HCT116 (cell line): ENCODE measurements at regions not wholly inside any gene's neighbourhood (a gene's known extent, or its start where the extent isn't known, plus 50 kb on each side); places are given as distances from the start of the nearest gene placed in this dataset.

Experiments
- ATAC-seq: fragments of 200-7000 bp; cut with Tn5 transposase; 2 replicates; pipeline ENCODE4 v1.9.1; 2020; ENCODE audit warnings: mild to moderate bottlenecking, moderate library complexity
- BruUV-seq: library from RNA; stranded (reverse); fragments of 400-500 nt; replicated peaks from 2 replicates; lab custom pipeline; 2021; lab: Mats Ljungman, UMichigan
- CTCF ChIA-PET: fragments of 300-600 bp; sonication (Branson Sonifier 250); formaldehyde crosslinking; loops from one replicate; lab custom pipeline; 2021; ENCODE audit warnings: antibody characterized with exemption; lab: Charles Lee
- POLR2A ChIA-PET: fragments of 300-600, 350-600 bp; sonication (Branson Sonifier 250); formaldehyde crosslinking; loops from one replicate; lab custom pipeline; 2021; ENCODE audit warnings: antibody characterized with exemption; lab: Charles Lee
- RAD21 ChIA-PET, 2 experiments: fragments of 300-600 bp; sonication (Branson Sonifier 250); formaldehyde crosslinking; loops; one replicate each; lab custom pipeline; 2023; ENCODE audit warnings: low total read pairs in 2 of 2; ENCODE audit not compliant: uncharacterized antibody in 2 of 2, unreplicated experiment in 2 of 2, low non-redundant PET in 1 of 2; lab: Charles Lee
- DNase-seq: peaks from one replicate; pipeline ENCODE4 v3.0.0-alpha.2; 2010; ENCODE audit warnings: low read depth, low spot score
- H2AFZ ChIP-seq: fragments of 200-600 bp; shearing (Covaris generic), sonication (generic); 2 replicates; pipeline ENCODE4 v1.6.1; 2017; ENCODE audit warnings: low read depth, mixed run types, mixed read lengths, antibody characterized with exemption, low read length; ENCODE audit not compliant: poor library complexity, severe bottlenecking
- H3K27ac ChIP-seq: 2 replicates; pipeline ENCODE4 v1.5.1; 2012; ENCODE audit warnings: low read depth, low read length
- H3K27me3 ChIP-seq: fragments of 200-600 bp; sonication (generic); 2 replicates; pipeline ENCODE4 v1.6.1; 2016; ENCODE audit warnings: mixed run types, low read length, mixed read lengths; ENCODE audit not compliant: insufficient read depth
- H3K36me3 ChIP-seq, 2 experiments: fragments of 200-500 bp in 1 of 2; fragments of 200-600 bp in 1 of 2; sonication (Bioruptor generic) in 1 of 2; sonication (generic) in 1 of 2; 2 replicates each; pipeline versions ENCODE4 v1.5.1 to v1.6.1; 2014 to 2016; ENCODE audit warnings: low read length in 2 of 2, inconsistent platforms in 1 of 2, mixed read lengths in 1 of 2, mixed run types in 1 of 2; ENCODE audit not compliant: insufficient read depth in 2 of 2, control insufficient read depth in 1 of 2
- H3K4me1 ChIP-seq, 2 experiments: fragments of 200-600 bp in 1 of 2; sonication (generic) in 1 of 2; 2 replicates each; pipeline versions ENCODE4 v1.5.1 to v1.6.1; 2012 to 2017; ENCODE audit warnings: low read length in 2 of 2, inconsistent platforms in 1 of 2, mild to moderate bottlenecking in 1 of 2, mixed read lengths in 1 of 2, mixed run types in 1 of 2, moderate library complexity in 1 of 2; ENCODE audit not compliant: insufficient read depth in 2 of 2, control insufficient read depth in 1 of 2
- H3K4me2 ChIP-seq: fragments of 200-600 bp; sonication (generic); 2 replicates; pipeline ENCODE4 v1.6.1; 2017; ENCODE audit warnings: mixed run types, low read length, mixed read lengths
- H3K4me3 ChIP-seq, 2 experiments: fragments of 200-600 bp in 1 of 2; sonication (generic) in 1 of 2; replicated peaks in 1 of 2; 2 replicates each; pipeline ENCODE4 v1.5.1; 2011 to 2016; ENCODE audit warnings: low read length in 2 of 2, control low read depth in 1 of 2, low read depth in 1 of 2, mild to moderate bottlenecking in 1 of 2, mixed read lengths in 1 of 2, mixed run types in 1 of 2
- H3K79me2 ChIP-seq: fragments of 200-600 bp; sonication (generic); 2 replicates; pipeline ENCODE4 v1.6.1; 2017; ENCODE audit warnings: mild to moderate bottlenecking, mixed run types, low read length, moderate library complexity, mixed read lengths; ENCODE audit not compliant: insufficient read depth
- H3K9ac ChIP-seq: fragments of 200-600 bp; sonication (generic); 2 replicates; pipeline ENCODE4 v1.6.1; 2016; ENCODE audit warnings: low read length, mixed read lengths
- H3K9me2 ChIP-seq: fragments of 200-600 bp; sonication (generic), shearing (Covaris generic); 2 replicates; pipeline ENCODE4 v1.6.1; 2017; ENCODE audit warnings: mixed run types, mild to moderate bottlenecking, moderate library complexity; ENCODE audit not compliant: insufficient read depth
- H3K9me3 ChIP-seq, 2 experiments: fragments of 200-500 bp in 1 of 2; fragments of 200-600 bp in 1 of 2; sonication (Bioruptor generic) in 1 of 2; sonication (generic) in 1 of 2; 2 replicates each; pipeline ENCODE4 v1.6.1; 2014 to 2017; ENCODE audit warnings: low read length in 2 of 2, mixed read lengths in 2 of 2, inconsistent platforms in 1 of 2, low read depth in 1 of 2, mild to moderate bottlenecking in 1 of 2, mixed run types in 1 of 2, moderate library complexity in 1 of 2; ENCODE audit not compliant: control insufficient read depth in 1 of 2, insufficient read depth in 1 of 2
- H4K20me1 ChIP-seq: fragments of 200-600 bp; sonication (generic), shearing (Covaris generic); 2 replicates; pipeline ENCODE4 v1.6.1; 2017; ENCODE audit warnings: mixed run types, mild to moderate bottlenecking, moderate library complexity; ENCODE audit not compliant: insufficient read depth
- CBX3 ChIP-seq: IDR thresholded peaks from 2 replicates; pipeline ENCODE4 v1.6.1; 2012; ENCODE audit warnings: low read depth
- CEBPB ChIP-seq: IDR thresholded peaks from 2 replicates; pipeline ENCODE4 v1.6.1; 2012; ENCODE audit warnings: low read depth
- EGR1 ChIP-seq: IDR thresholded peaks from 2 replicates; pipeline ENCODE4 v1.6.1; 2012; ENCODE audit warnings: low read depth
- FOSL1 ChIP-seq: IDR thresholded peaks from 2 replicates; pipeline ENCODE4 v1.6.1; 2012; ENCODE audit warnings: low read depth
- JUND ChIP-seq: IDR thresholded peaks from 2 replicates; pipeline ENCODE4 v1.6.1; 2012
- POLR2A ChIP-seq: IDR thresholded peaks from 2 replicates; pipeline ENCODE4 v1.7.0; 2011; ENCODE audit warnings: borderline replicate concordance; ENCODE audit not compliant: insufficient read depth, insufficient read length; ENCODE audit errors: extremely low read depth
- POLR2AphosphoS5 ChIP-seq: IDR thresholded peaks from 2 replicates; pipeline ENCODE4 v1.6.1; 2011; ENCODE audit warnings: mild to moderate bottlenecking, low read depth, low read length, moderate library complexity
- RAD21 ChIP-seq: IDR thresholded peaks from 2 replicates; pipeline ENCODE4 v1.6.1; 2012; ENCODE audit warnings: low read depth, mild to moderate bottlenecking
- SIN3A ChIP-seq: IDR thresholded peaks from 2 replicates; pipeline ENCODE4 v1.6.1; 2012; ENCODE audit warnings: low read depth
- TCF7L2 ChIP-seq: IDR thresholded peaks from 2 replicates; pipeline ENCODE4 v1.7.0; 2011; ENCODE audit warnings: borderline replicate concordance, inconsistent platforms; ENCODE audit not compliant: insufficient read depth, insufficient read length; ENCODE audit errors: extremely low read depth
- YY1 ChIP-seq: IDR thresholded peaks from 2 replicates; pipeline ENCODE4 v1.6.1; 2011; ENCODE audit warnings: low read length, low read depth, moderate library complexity, mild to moderate bottlenecking; ENCODE audit not compliant: insufficient replicate concordance; ENCODE audit errors: extremely low read depth
- ZFX ChIP-seq: fragments of 450-650 bp; IDR thresholded peaks from 2 replicates; pipeline ENCODE4 v1.6.1; 2017
- intact Hi-C: fragments of 100-400 bp; cut with micrococcal nuclease; formaldehyde crosslinking; loops from 2 replicates; pipeline ENCODE4 v1.10.0; 2022
- TF ChIP-seq, protein P1 (sequence below), 3 experiments: fragments of 200-600 bp in 1 of 3; sonication (generic) in 1 of 3; IDR thresholded peaks in 2 of 3; conservative IDR thresholded peaks in 1 of 3; 2 replicates each; pipeline ENCODE4 v1.5.1; 2012 to 2017; ENCODE audit warnings: low read depth in 2 of 3, low read length in 2 of 3, antibody characterized with exemption in 1 of 3, borderline replicate concordance in 1 of 3, control low read depth in 1 of 3, mild to moderate bottlenecking in 1 of 3, mixed read lengths in 1 of 3, mixed run types in 1 of 3, moderate library complexity in 1 of 3; ENCODE audit not compliant: insufficient read depth in 1 of 3
- TF ChIP-seq, protein P2 (sequence below): IDR thresholded peaks from 2 replicates; pipeline ENCODE4 v1.6.1; 2011; ENCODE audit warnings: mild to moderate bottlenecking, low read length, moderate library complexity; ENCODE audit not compliant: insufficient replicate concordance; ENCODE audit errors: extremely low read depth
- TF ChIP-seq, protein P3 (sequence below): IDR thresholded peaks from 2 replicates; pipeline ENCODE4 v1.6.1; 2012
- TF ChIP-seq, protein P4 (sequence below): IDR thresholded peaks from 2 replicates; pipeline ENCODE4 v1.6.1; 2012

DNA sequence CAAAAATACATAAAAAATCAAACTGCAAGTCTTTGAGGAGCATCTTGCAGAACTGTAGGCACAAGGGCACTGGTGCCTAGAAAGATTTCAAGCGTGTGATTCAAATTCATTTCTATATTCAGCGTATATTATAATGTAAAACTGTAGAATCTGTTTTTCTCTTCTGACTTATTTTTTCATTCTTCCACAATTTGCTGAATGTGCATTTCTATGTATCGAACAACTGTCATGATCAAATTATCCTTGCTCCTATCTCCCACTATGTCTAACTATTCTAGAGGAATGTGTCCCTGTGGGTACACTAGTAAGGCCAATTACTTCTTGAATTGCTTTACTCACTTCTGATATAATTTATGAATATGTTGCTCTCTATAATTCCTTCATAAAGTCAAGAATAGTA lies 283.0 kb upstream of the MAGI2 start:
- Histone ChIP-seq H3K9me2 (no peaks in the 10 kb centered on the region), H3K79me2 (no peaks in the 10 kb centered on the region), H2AFZ (no peak overlapping the region), H4K20me1 (no peaks in the 10 kb centered on the region), H3K9ac (no peak overlapping the region), H3K4me3 (no peak overlapping the region), H3K36me3 (no peaks in the 10 kb centered on the region), H3K9me3 (peaks cover 0 to 6% of the 10 kb centered on the region in 2 experiments; a peak in 1 of 4 replicates), H3K27ac (no peak overlapping the region), H3K4me1 (no peaks in the 10 kb centered on the region), H3K4me2 (no peak overlapping the region), H3K27me3 (no peaks in the 10 kb centered on the region)
- BruUV-seq = no TSS peak
- TF ChIP-seq ZFX (no peak), RAD21 (no peak), YY1 (no peak), POLR2AphosphoS5 (no peak), FOSL1 (no peak), SIN3A (no peak), JUND (no peak), CEBPB (no peak), CBX3 (no peak), EGR1 (no peak), TCF7L2 (no peak), POLR2A (no peak)
- TF ChIP-seq, protein P1, sequence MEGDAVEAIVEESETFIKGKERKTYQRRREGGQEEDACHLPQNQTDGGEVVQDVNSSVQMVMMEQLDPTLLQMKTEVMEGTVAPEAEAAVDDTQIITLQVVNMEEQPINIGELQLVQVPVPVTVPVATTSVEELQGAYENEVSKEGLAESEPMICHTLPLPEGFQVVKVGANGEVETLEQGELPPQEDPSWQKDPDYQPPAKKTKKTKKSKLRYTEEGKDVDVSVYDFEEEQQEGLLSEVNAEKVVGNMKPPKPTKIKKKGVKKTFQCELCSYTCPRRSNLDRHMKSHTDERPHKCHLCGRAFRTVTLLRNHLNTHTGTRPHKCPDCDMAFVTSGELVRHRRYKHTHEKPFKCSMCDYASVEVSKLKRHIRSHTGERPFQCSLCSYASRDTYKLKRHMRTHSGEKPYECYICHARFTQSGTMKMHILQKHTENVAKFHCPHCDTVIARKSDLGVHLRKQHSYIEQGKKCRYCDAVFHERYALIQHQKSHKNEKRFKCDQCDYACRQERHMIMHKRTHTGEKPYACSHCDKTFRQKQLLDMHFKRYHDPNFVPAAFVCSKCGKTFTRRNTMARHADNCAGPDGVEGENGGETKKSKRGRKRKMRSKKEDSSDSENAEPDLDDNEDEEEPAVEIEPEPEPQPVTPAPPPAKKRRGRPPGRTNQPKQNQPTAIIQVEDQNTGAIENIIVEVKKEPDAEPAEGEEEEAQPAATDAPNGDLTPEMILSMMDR (IDR thresholded peaks at IDR 0.05 in 2 of 3, conservative IDR thresholded peaks at IDR 0.05 in 1 of 3; ENCODE audit: borderline replicate concordance in 1 of 3, insufficient read depth in 1 of 3, low read depth in 2 of 3, low read length in 2 of 3) = no peak
- TF ChIP-seq, protein P2, sequence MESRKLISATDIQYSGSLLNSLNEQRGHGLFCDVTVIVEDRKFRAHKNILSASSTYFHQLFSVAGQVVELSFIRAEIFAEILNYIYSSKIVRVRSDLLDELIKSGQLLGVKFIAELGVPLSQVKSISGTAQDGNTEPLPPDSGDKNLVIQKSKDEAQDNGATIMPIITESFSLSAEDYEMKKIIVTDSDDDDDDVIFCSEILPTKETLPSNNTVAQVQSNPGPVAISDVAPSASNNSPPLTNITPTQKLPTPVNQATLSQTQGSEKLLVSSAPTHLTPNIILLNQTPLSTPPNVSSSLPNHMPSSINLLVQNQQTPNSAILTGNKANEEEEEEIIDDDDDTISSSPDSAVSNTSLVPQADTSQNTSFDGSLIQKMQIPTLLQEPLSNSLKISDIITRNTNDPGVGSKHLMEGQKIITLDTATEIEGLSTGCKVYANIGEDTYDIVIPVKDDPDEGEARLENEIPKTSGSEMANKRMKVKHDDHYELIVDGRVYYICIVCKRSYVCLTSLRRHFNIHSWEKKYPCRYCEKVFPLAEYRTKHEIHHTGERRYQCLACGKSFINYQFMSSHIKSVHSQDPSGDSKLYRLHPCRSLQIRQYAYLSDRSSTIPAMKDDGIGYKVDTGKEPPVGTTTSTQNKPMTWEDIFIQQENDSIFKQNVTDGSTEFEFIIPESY = no peak
- TF ChIP-seq, protein P3, sequence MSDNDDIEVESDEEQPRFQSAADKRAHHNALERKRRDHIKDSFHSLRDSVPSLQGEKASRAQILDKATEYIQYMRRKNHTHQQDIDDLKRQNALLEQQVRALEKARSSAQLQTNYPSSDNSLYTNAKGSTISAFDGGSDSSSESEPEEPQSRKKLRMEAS = no peak
- TF ChIP-seq, protein P4, sequence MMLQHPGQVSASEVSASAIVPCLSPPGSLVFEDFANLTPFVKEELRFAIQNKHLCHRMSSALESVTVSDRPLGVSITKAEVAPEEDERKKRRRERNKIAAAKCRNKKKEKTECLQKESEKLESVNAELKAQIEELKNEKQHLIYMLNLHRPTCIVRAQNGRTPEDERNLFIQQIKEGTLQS = no peak
- ChIA-PET CTCF (no interaction called here), POLR2A (no interaction called here), RAD21 (no interaction called here)
- no peak for DNase-seq
- intact Hi-C loops = no loop called here
- no peak for ATAC-seq
